OCI-LY1 (cell line): ENCODE measurements at regions not wholly inside any gene's neighbourhood (a gene's known extent, or its start where the extent isn't known, plus 50 kb on each side); places are given as distances from the start of the nearest gene placed in this dataset.

Experiments used
- H2AFZ ChIP-seq: fragments of 200-600 bp; sonication (generic), shearing (Covaris generic); 2 replicates; pipeline ENCODE4 v1.6.0; 2014; ENCODE audit warnings: antibody characterized with exemption, mild to moderate bottlenecking, low read length
- H3F3A ChIP-seq: fragments of 200-600 bp; sonication (generic), shearing (Covaris generic); 2 replicates; pipeline ENCODE4 v1.6.0; 2014; ENCODE audit warnings: mild to moderate bottlenecking, antibody characterized with exemption, low read length, moderate library complexity; ENCODE audit not compliant: insufficient read depth
- H3K27ac ChIP-seq: fragments of 200-600 bp; sonication (generic); 2 replicates; pipeline ENCODE4 v1.5.1; 2014; ENCODE audit warnings: low read length, mixed run types, mild to moderate bottlenecking, low read depth; ENCODE audit not compliant: poor library complexity, severe bottlenecking
- H3K27me3 ChIP-seq: fragments of 200-600 bp; sonication (generic); 2 replicates; pipeline ENCODE4 v1.6.0; 2014; ENCODE audit warnings: antibody characterized with exemption, mild to moderate bottlenecking, low read length, moderate library complexity; ENCODE audit not compliant: insufficient read depth
- H3K36me3 ChIP-seq: fragments of 200-600 bp; sonication (generic); 2 replicates; pipeline ENCODE4 v1.6.1; 2014; ENCODE audit warnings: mild to moderate bottlenecking, antibody characterized with exemption, low read length, moderate library complexity, mixed read lengths; ENCODE audit not compliant: insufficient read depth
- H3K4me1 ChIP-seq: fragments of 200-600 bp; sonication (generic); 2 replicates; pipeline ENCODE4 v1.5.1; 2014; ENCODE audit warnings: mild to moderate bottlenecking, low read length, moderate library complexity; ENCODE audit not compliant: insufficient read depth, severe bottlenecking
- H3K4me2 ChIP-seq: fragments of 200-600 bp; sonication (generic), shearing (Covaris generic); 2 replicates; pipeline ENCODE4 v1.6.1; 2014; ENCODE audit warnings: low read length
- H3K4me3 ChIP-seq: fragments of 200-600 bp; sonication (generic); 2 replicates; pipeline ENCODE4 v1.5.1; 2014; ENCODE audit warnings: low read length, low read depth, mild to moderate bottlenecking, mixed read lengths; ENCODE audit not compliant: poor library complexity, severe bottlenecking
- H3K79me2 ChIP-seq: fragments of 200-600 bp; shearing (Covaris generic); 2 replicates; pipeline ENCODE4 v1.6.1; 2016; ENCODE audit warnings: mixed run types, low read length, mixed read lengths; ENCODE audit not compliant: insufficient read depth
- H3K9ac ChIP-seq: fragments of 200-600 bp; sonication (generic), shearing (Covaris generic); 2 replicates; pipeline ENCODE4 v1.6.1; 2014; ENCODE audit warnings: mild to moderate bottlenecking, low read length, mixed read lengths
- H3K9me2 ChIP-seq: fragments of 200-600 bp; sonication (generic), shearing (Covaris generic); 2 replicates; pipeline ENCODE4 v1.6.1; 2014; ENCODE audit warnings: low read depth, mild to moderate bottlenecking, low read length, mixed read lengths
- H3K9me3 ChIP-seq: fragments of 200-600 bp; shearing (Covaris generic); 2 replicates; pipeline ENCODE4 v1.6.1; 2014; ENCODE audit warnings: low read length, mixed read lengths
- H4K20me1 ChIP-seq: fragments of 200-600 bp; sonication (generic), shearing (Covaris generic); 2 replicates; pipeline ENCODE4 v1.6.0; 2016; ENCODE audit warnings: mild to moderate bottlenecking, low read length; ENCODE audit not compliant: insufficient read depth
- EZH2 ChIP-seq: fragments of 200-600 bp; sonication (generic), shearing (Covaris generic); IDR thresholded peaks from 2 replicates; pipeline ENCODE4 v1.8.0; 2017; ENCODE audit warnings: borderline replicate concordance, mixed run types, mild to moderate bottlenecking, antibody characterized with exemption, low read length, moderate library complexity, mixed read lengths
- TF ChIP-seq, protein P1 (sequence below): fragments of 200-600 bp; sonication (generic), shearing (Covaris generic); IDR thresholded peaks from 2 replicates; pipeline ENCODE4 v1.5.1; 2017; ENCODE audit warnings: mild to moderate bottlenecking, antibody characterized with exemption, low read length, moderate library complexity, mixed read lengths

DNA sequence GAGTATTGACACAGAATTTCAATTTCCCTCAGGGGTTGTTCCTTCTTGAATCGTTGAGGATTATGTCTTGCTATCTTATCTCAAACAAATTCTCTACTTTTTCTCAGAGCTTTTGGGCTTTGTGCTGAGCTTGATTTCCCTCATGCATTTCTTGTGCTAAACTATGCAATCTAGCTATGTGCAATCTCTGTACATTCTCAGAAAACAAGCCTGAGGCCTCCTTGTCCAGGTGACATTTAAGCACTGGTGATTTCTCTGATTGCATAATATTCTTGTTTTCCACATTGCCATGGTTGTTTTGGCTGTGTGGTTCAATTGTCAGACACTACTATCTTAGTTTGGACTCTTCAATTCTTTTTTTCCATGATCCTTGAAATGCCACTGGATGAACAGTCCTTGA lies 81.2 kb upstream of the MAN1A1 start:
- TF ChIP-seq, protein P1, sequence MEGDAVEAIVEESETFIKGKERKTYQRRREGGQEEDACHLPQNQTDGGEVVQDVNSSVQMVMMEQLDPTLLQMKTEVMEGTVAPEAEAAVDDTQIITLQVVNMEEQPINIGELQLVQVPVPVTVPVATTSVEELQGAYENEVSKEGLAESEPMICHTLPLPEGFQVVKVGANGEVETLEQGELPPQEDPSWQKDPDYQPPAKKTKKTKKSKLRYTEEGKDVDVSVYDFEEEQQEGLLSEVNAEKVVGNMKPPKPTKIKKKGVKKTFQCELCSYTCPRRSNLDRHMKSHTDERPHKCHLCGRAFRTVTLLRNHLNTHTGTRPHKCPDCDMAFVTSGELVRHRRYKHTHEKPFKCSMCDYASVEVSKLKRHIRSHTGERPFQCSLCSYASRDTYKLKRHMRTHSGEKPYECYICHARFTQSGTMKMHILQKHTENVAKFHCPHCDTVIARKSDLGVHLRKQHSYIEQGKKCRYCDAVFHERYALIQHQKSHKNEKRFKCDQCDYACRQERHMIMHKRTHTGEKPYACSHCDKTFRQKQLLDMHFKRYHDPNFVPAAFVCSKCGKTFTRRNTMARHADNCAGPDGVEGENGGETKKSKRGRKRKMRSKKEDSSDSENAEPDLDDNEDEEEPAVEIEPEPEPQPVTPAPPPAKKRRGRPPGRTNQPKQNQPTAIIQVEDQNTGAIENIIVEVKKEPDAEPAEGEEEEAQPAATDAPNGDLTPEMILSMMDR, result no peak
- TF ChIP-seq EZH2, result no peak
- H3K9ac ChIP-seq, result no peak overlapping the region

DNA sequence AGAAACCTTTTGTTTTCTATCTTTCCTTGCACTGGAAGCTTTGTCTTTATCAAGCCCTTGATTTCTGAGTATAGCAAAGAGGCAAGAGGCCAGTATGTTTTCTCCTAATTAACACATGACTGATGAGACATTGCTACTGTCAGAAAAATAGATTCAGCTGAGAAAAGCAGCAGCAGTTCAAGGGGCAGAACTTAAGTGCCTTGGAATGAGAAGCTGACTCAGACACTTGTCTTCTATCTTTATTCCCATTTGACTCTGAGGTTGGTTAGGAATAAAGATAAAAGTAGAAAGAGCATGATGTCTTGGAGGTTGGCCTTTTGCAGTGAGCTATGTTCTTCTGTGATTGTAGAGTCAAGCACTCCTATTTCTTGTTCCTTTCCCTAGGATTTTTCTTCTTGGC lies 79.1 kb upstream of the MAN1A1 start:
- H3K36me3 ChIP-seq, result no peaks in the 10 kb centered on the region
- no peak overlapping the region for H3K9ac ChIP-seq
- H3K4me1 ChIP-seq, result no peaks in the 10 kb centered on the region
- H3K79me2 ChIP-seq, result no peaks in the 10 kb centered on the region
- no peak overlapping the region for H3K4me2 ChIP-seq
- no peaks in the 10 kb centered on the region for H3K9me2 ChIP-seq
- no peak overlapping the region for H3K27ac ChIP-seq
- TF ChIP-seq EZH2, result no peak
- TF ChIP-seq, protein P1, result no peak
- H3K9me3 ChIP-seq, result no peaks in the 10 kb centered on the region
- H3F3A ChIP-seq, result no peaks in the 10 kb centered on the region
- H3K27me3 ChIP-seq, result no peaks in the 10 kb centered on the region
- H2AFZ ChIP-seq, result no peak overlapping the region
- H4K20me1 ChIP-seq, result no peaks in the 10 kb centered on the region
- H3K4me3 ChIP-seq, result no peak overlapping the region

More for the DNA sequence above, 81.2 kb upstream of the MAN1A1 start:
- Histone ChIP-seq H3K27me3 (no peaks in the 10 kb centered on the region), H3K4me1 (no peaks in the 10 kb centered on the region), H3K36me3 (no peaks in the 10 kb centered on the region), H3K4me3 (no peak overlapping the region), H3K79me2 (no peaks in the 10 kb centered on the region), H4K20me1 (no peaks in the 10 kb centered on the region), H3F3A (no peaks in the 10 kb centered on the region), H3K9me2 (no peaks in the 10 kb centered on the region), H3K4me2 (no peak overlapping the region), H3K27ac (no peak overlapping the region), H2AFZ (no peak overlapping the region), H3K9me3 (no peaks in the 10 kb centered on the region)

DNA sequence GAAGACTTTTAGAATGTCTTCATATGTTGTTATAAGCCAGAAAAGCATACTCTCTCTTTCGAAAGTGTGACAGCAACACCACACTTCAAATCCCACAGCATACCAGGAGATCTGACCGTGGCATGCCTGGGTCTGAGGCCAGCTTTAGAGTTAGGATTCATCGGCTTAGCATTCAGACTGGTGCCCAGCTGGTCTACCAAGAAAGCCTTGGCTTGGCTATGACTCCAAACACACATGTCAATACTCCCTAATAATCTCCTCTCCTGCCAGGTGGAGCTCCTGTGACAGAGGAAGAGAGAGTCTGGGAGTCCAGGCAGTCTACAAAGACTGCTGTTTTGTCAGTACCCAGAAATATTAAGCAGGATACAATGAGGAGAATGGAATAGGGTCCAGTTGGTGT lies 77.1 kb upstream of the MAN1A1 start:
- Histone ChIP-seq H3K9ac (no peak overlapping the region), H2AFZ (no peak overlapping the region), H3K79me2 (no peaks in the 10 kb centered on the region), H3K27me3 (no peaks in the 10 kb centered on the region), H3K9me3 (no peaks in the 10 kb centered on the region), H3K4me3 (no peak overlapping the region), H3K36me3 (no peaks in the 10 kb centered on the region), H3K4me2 (no peak overlapping the region), H3K4me1 (no peaks in the 10 kb centered on the region), H4K20me1 (no peaks in the 10 kb centered on the region), H3K9me2 (no peaks in the 10 kb centered on the region), H3F3A (no peaks in the 10 kb centered on the region), H3K27ac (no peak overlapping the region)
- no peak for TF ChIP-seq EZH2
- TF ChIP-seq, protein P1, result no peak
